ENCODE measurements at regions not wholly inside any gene's neighbourhood (a gene's known extent, or its start where the extent isn't known, plus 50 kb on each side); places are given as distances from the start of the nearest gene placed in this dataset.

DNA sequence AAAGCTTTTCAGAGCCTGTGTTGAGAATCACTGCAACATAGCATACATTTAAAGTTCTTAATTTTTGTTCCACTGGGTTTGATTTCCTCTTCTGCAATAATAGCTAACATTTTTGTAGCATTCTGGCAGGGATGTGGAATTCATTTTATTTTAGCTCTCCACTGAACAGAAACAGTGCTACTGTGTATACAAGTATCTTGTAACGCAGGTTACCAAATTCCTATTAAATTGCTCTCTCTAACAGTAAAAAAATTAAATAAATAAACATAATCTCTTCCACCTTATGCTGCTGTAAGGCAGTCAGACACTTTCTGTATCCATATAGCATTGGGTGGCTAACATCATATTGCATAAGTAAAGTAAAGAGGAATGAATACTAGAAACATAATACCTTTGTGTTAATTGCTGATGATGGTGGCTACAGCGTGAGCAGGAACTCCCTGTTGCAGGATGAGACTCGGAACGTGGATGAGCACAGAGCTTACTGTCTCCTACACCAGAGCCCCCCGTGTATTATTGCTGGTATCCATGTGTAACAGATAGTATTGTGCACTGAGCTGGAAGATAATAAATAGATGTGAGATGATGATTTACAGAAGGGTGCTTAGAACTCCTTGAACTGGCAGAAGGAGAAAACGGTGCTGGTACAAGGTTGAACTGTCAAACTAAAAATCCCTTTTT, 276.9 kb upstream of the SNX7 start:
- ChIA-PET POLR2A (no interaction called here), CTCF (interaction anchor here (1.5 kb wide), 1 partner anchor 15 kb away, joined by 3 read pairs; no protein-coding TSS in a partner anchor)
- no peak overlapping the region for H3K4me3 ChIP-seq (ENCODE audit: low read depth, low read length)
- TF ChIP-seq, protein P1, sequence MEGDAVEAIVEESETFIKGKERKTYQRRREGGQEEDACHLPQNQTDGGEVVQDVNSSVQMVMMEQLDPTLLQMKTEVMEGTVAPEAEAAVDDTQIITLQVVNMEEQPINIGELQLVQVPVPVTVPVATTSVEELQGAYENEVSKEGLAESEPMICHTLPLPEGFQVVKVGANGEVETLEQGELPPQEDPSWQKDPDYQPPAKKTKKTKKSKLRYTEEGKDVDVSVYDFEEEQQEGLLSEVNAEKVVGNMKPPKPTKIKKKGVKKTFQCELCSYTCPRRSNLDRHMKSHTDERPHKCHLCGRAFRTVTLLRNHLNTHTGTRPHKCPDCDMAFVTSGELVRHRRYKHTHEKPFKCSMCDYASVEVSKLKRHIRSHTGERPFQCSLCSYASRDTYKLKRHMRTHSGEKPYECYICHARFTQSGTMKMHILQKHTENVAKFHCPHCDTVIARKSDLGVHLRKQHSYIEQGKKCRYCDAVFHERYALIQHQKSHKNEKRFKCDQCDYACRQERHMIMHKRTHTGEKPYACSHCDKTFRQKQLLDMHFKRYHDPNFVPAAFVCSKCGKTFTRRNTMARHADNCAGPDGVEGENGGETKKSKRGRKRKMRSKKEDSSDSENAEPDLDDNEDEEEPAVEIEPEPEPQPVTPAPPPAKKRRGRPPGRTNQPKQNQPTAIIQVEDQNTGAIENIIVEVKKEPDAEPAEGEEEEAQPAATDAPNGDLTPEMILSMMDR (IDR thresholded peaks at IDR 0.05; ENCODE audit: insufficient read depth, low read length, missing control alignments) = no peak
- DNase-seq (ENCODE audit: low read depth, low spot score) = peak; percentile 12

DNA sequence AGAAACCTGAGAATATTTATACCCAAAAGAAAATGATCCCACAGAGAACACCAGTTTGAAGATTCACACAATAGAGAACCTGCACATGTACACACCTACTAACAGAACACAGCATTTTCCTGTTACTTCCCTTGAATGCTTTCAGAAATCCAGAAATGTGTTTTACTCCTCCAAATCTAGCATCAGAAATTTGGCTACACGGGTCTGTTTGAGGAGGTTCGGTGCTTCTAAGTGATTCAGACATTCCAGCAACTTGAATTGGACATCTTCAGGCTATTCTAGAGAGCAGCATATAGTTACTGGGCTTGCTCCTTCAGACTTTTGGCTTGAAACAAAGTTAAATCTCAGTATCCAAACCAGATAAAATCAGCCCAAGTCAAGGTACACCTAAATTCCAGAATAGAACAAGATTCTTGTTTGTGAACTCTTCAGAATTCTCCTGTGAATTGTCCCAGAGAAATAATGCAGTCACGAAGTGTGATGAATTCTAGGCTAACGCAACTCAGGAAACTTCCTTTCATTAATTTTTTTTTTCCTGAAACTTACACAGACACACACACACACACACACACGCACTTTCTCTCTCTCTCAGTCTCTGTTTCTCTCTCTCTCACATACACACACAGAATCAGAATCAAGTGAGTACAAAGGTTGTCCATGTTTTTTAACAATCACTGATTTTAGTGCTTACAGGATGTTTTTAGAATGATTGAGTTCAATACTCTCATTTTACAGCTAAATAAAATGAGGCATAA, 278.4 kb upstream of the SNX7 start:
- no peak for DNase-seq (ENCODE audit: low read depth, low spot score)
- TF ChIP-seq, protein P1 (IDR thresholded peaks at IDR 0.05; ENCODE audit: insufficient read depth, low read length, missing control alignments) = no peak
- H3K4me3 ChIP-seq (ENCODE audit: low read depth, low read length) = no peak overlapping the region
- POLR2A ChIA-PET = no interaction called here
- CTCF ChIA-PET = no interaction called here

DNA sequence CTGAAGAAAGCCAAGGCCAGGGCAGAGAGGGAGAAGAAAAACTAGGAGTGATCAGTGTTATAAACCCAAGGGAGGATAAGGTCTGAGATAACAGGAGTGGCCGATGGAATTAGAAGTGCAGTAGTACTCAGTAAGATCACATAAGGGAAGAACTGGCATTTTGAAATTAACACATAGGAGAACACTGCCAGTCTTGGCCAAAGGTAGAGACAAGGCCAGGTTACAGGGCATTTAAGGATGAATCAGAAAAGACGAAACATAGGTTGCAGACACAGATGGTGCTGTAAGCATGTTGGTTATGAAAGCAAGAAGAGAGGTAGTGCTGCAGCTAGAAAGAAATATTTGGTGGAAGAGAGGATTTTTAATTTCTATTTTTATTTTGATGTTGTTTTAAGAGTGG, 278.9 kb upstream of the SNX7 start:
- ChIA-PET POLR2A (no interaction called here), CTCF (no interaction called here)
- H3K4me3 ChIP-seq (ENCODE audit: low read depth, low read length) = no peak overlapping the region
- TF ChIP-seq, protein P1 (IDR thresholded peaks at IDR 0.05; ENCODE audit: insufficient read depth, low read length, missing control alignments) = no peak
- DNase-seq (ENCODE audit: low read depth, low spot score) = no peak

DNA sequence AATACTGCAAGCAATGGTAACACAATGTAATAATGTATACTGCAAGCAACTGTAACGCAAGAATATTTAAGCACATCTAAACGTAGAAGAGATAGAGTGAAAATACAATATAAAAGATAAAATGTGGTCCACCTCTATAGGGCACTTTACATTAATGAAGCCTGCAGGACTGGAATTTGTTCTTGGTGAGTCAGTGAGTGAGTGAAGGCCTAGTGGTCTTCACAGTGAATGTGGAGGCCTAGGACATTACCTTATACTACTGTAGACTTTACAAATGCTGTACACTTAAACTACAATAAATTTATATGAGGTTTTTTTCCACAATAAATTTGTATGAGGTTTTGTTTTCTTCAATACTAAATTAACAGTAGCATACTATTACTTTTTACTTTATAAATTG, 287.4 kb upstream of the SNX7 start:
- DNase-seq (ENCODE audit: low read depth, low spot score) = no peak
- TF ChIP-seq, protein P1 (IDR thresholded peaks at IDR 0.05; ENCODE audit: insufficient read depth, low read length, missing control alignments) = no peak
- no peak overlapping the region for H3K4me3 ChIP-seq (ENCODE audit: low read depth, low read length)
- ChIA-PET POLR2A (no interaction called here), CTCF (interaction anchor here (1.4 kb wide), 1 partner anchor 320 kb away, joined by 4 read pairs; no protein-coding TSS in a partner anchor)

DNA sequence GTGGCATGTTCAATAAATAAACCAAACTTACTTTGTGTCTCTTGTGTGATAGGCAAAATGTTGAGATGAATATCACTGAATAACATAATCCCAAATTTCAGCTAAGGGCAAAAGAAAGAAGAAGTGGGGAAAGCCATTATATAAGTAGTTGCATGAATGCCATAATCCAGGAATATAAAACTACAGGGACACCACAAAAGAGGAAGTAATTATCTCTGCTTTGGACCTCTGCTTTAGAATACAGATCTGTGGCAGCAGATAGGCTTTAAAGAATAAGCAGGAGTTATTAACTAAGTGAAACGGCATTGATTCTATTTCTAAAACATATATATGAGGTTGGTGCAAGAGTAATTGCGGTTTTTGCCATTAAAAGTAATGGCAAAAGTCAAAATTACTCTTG, 288.5 kb upstream of the SNX7 start:
- ChIA-PET POLR2A (no interaction called here), CTCF (interaction anchor here (1.4 kb wide), 1 partner anchor 319 kb away, joined by 4 read pairs; no protein-coding TSS in a partner anchor)
- DNase-seq (ENCODE audit: low read depth, low spot score) = no peak
- no peak overlapping the region for H3K4me3 ChIP-seq (ENCODE audit: low read depth, low read length)
- TF ChIP-seq, protein P1 (IDR thresholded peaks at IDR 0.05; ENCODE audit: insufficient read depth, low read length, missing control alignments) = no peak

DNA sequence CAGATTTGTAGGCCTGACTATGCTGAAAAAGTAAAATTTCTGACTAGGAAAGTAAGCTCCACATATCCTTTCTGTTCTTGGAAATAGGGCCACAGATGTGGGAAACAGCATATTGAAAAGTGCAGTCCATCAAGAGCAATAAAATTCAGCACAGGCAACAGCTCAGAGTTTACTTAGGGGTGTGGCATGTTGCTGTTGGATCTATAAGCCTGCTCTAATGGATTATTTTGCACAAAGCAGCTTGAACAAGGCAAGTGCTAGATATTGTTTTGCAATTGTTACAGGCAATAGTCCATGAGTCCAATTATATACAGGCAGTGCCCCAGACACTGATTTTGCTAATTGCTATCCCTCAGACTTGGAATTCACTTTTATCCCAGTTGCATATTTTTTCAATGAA, 289.8 kb upstream of the SNX7 start:
- ChIA-PET POLR2A (no interaction called here), CTCF (interaction anchor here (0.9 kb wide), 1 partner anchor 59 kb away, joined by 3 read pairs; no protein-coding TSS in a partner anchor)
- no peak overlapping the region for H3K4me3 ChIP-seq (ENCODE audit: low read depth, low read length)
- no peak for DNase-seq (ENCODE audit: low read depth, low spot score)
- TF ChIP-seq, protein P1 (IDR thresholded peaks at IDR 0.05; ENCODE audit: insufficient read depth, low read length, missing control alignments) = no peak
